ENCODE measurements at regions not wholly inside any gene's neighbourhood (a gene's known extent, or its start where the extent isn't known, plus 50 kb on each side); places are given as distances from the start of the nearest gene placed in this dataset.

GRCh38 chr7:155867734-155868400, 55.6 kb upstream of the SHH start:
- TF ChIP-seq EZH2 (IDR thresholded peaks at IDR 0.05; ENCODE audit: insufficient read depth, low read length) (no peak), CTCF (IDR thresholded peaks at IDR 0.05; ENCODE audit: insufficient read depth, low read depth, low read length) (no peak)
